HEK293 (cell line): ENCODE measurements at regions not wholly inside any gene's neighbourhood (a gene's known extent, or its start where the extent isn't known, plus 50 kb on each side); places are given as distances from the start of the nearest gene placed in this dataset.
A peak's percentile ranks its signal among the peaks of the same experiment; 100 is the strongest.

Experiments
- CTCF ChIP-seq: fragments of 450-650 bp; formaldehyde crosslinking; IDR thresholded peaks from 2 replicates; pipeline ENCODE4 v1.5.1; 2016; ENCODE audit warnings: missing biosample characterization, missing genetic modification characterization
- KLF8 ChIP-seq: fragments of 450-650 bp; formaldehyde crosslinking; IDR thresholded peaks from 2 replicates; pipeline ENCODE4 v1.5.1; 2016; ENCODE audit warnings: missing biosample characterization, missing genetic modification characterization
- ZBTB1 ChIP-seq: fragments of 450-650 bp; formaldehyde crosslinking; IDR thresholded peaks from 2 replicates; pipeline ENCODE4 v1.5.1; 2016; ENCODE audit warnings: missing biosample characterization, missing genetic modification characterization
- ZNF148 ChIP-seq: fragments of 450-650 bp; formaldehyde crosslinking; IDR thresholded peaks from 2 replicates; pipeline ENCODE4 v1.5.0; 2017; ENCODE audit warnings: missing biosample characterization, missing genetic modification characterization, borderline replicate concordance
- ZNF248 ChIP-seq: fragments of 450-650 bp; formaldehyde crosslinking; IDR thresholded peaks from 2 replicates; pipeline ENCODE4 v1.5.1; 2017; ENCODE audit warnings: missing biosample characterization, missing genetic modification characterization
- ZNF335 ChIP-seq: fragments of 450-650 bp; formaldehyde crosslinking; conservative IDR thresholded peaks from 2 replicates; pipeline ENCODE4 v1.5.1; 2016; ENCODE audit warnings: missing biosample characterization, missing genetic modification characterization
- ZNF37A ChIP-seq: fragments of 450-650 bp; IDR thresholded peaks from 2 replicates; pipeline ENCODE4 v1.5.1; 2018; ENCODE audit warnings: missing biosample characterization, missing genetic modification characterization
- ZSCAN18 ChIP-seq: fragments of 450-650 bp; formaldehyde crosslinking; IDR thresholded peaks from 2 replicates; pipeline ENCODE4 v1.5.1; 2016; ENCODE audit warnings: missing biosample characterization, missing genetic modification characterization
- TF ChIP-seq, protein P1 (sequence below): fragments of 450-650 bp; formaldehyde crosslinking; optimal IDR thresholded peaks from 2 replicates; pipeline ENCODE3; 2016; ENCODE audit warnings: missing biosample characterization, mild to moderate bottlenecking, missing genetic modification characterization
- TF ChIP-seq, protein P2 (sequence below): sonication (generic); formaldehyde crosslinking; IDR thresholded peaks from 2 replicates; pipeline ENCODE4 v1.8.1; 2022; ENCODE audit warnings: mild to moderate bottlenecking, moderate library complexity, missing genetic modification reagents

DNA sequence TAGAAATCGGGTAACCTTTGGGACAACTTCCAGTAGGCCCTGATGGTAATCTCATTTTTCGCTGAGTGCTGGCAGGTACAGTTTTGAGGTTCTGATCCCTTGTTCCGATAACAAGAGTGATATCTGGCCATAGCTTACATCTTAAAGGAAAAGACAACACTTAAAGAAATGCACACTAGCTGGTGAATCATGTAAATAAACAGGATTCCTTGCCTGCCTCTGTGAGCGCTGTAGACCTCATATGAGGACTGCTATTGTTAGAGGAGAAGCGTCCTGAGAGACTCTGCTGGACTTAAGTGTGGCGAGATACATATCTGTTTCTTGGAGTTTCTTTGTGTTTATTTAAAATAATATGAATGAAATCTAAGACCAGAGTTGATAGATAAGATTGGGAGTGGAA lies 149.3 kb upstream of the SLC4A4 start:
- TF ChIP-seq CTCF (tag by site-specific recombination) = no peak
- TF ChIP-seq ZNF248 (tag by site-specific recombination) = no peak
- no peak for TF ChIP-seq ZNF148 (tag by site-specific recombination)
- no peak for TF ChIP-seq ZNF37A (tag by site-specific recombination)
- TF ChIP-seq KLF8 (tag by site-specific recombination) = no peak
- TF ChIP-seq, protein P1, sequence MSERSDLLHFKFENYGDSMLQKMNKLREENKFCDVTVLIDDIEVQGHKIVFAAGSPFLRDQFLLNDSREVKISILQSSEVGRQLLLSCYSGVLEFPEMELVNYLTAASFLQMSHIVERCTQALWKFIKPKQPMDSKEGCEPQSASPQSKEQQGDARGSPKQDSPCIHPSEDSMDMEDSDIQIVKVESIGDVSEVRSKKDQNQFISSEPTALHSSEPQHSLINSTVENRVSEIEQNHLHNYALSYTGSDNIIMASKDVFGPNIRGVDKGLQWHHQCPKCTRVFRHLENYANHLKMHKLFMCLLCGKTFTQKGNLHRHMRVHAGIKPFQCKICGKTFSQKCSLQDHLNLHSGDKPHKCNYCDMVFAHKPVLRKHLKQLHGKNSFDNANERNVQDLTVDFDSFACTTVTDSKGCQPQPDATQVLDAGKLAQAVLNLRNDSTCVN (tag by site-specific recombination) = no peak
- no peak for TF ChIP-seq ZBTB1 (tag by site-specific recombination)
- TF ChIP-seq ZNF335 (tag by site-specific recombination) = peak; percentile 19; the same call in 1 of the 2 replicates
- no peak for TF ChIP-seq ZSCAN18
- TF ChIP-seq, protein P2, sequence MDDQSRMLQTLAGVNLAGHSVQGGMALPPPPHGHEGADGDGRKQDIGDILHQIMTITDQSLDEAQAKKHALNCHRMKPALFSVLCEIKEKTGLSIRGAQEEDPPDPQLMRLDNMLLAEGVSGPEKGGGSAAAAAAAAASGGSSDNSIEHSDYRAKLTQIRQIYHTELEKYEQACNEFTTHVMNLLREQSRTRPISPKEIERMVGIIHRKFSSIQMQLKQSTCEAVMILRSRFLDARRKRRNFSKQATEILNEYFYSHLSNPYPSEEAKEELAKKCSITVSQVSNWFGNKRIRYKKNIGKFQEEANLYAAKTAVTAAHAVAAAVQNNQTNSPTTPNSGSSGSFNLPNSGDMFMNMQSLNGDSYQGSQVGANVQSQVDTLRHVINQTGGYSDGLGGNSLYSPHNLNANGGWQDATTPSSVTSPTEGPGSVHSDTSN = no peak
